K562 (cell line): ENCODE measurements at regions not wholly inside any gene's neighbourhood (a gene's known extent, or its start where the extent isn't known, plus 50 kb on each side); places are given as distances from the start of the nearest gene placed in this dataset.

Experiments used
- ATAC-seq: fragments of 200-7000 bp; cut with Tn5 transposase; 3 replicates; pipeline ENCODE4 v1.9.1; 2020; ENCODE audit warnings: moderate library complexity
- BruUV-seq: library from RNA; stranded (reverse); fragments of 400-500 nt; replicated peaks from 2 replicates; lab custom pipeline; 2021; lab: Mats Ljungman, UMichigan
- CTCF ChIA-PET: fragments of 300-600 bp; formaldehyde crosslinking; extraction: SDS; loops from one replicate; lab custom pipeline; 2021; ENCODE audit warnings: low intra/inter-chr PET ratio; lab: Yijun Ruan, JAX
- POLR2A ChIA-PET: fragments of 300-600, 350-650 bp; sonication (Branson Sonifier 250); formaldehyde crosslinking; extraction: SDS; loops from one replicate; lab custom pipeline; 2021; ENCODE audit warnings: antibody characterized with exemption, inconsistent platforms; lab: Yijun Ruan, JAX
- DNase-seq, 4 experiments: peaks; one replicate each; pipeline versions ENCODE4 v3.0.0 to v3.0.0-alpha.2; 2011 to 2018; ENCODE audit warnings: low spot score in 3 of 4, mixed read lengths in 3 of 4; ENCODE audit errors: extremely low read depth in 1 of 4
- FAIRE-seq: peaks from 2 replicates; lab custom pipeline; 2011; peaks lifted over from hg19 to GRCh38; lab: Jason Lieb, UNC
- H2AFZ ChIP-seq: 2 replicates; pipeline ENCODE4 v1.6.0; 2011; ENCODE audit warnings: low read depth, low read length, control low read depth, inconsistent platforms
- H3K27ac ChIP-seq: fragments of 200-600 bp; 3 replicates; pipeline ENCODE4 v1.8.0; 2011; ENCODE audit warnings: low read depth, mild to moderate bottlenecking, control low read depth, inconsistent platforms, low read length, moderate library complexity, mixed read lengths; ENCODE audit errors: extremely low read depth
- H3K27me3 ChIP-seq, 2 experiments: fragments of 300-600 bp in 1 of 2; 2 replicates in 1 of 2; 3 replicates in 1 of 2; pipeline versions ENCODE4 v1.6.0 to v1.8.0; 2011; ENCODE audit warnings: inconsistent platforms in 2 of 2, low read length in 2 of 2, mild to moderate bottlenecking in 1 of 2, mixed read lengths in 1 of 2, moderate library complexity in 1 of 2; ENCODE audit not compliant: control insufficient read depth in 2 of 2, insufficient read depth in 2 of 2
- H3K36me3 ChIP-seq: fragments of 300-600 bp; 3 replicates; pipeline ENCODE4 v1.8.0; 2011; ENCODE audit warnings: mild to moderate bottlenecking, low read length, inconsistent platforms; ENCODE audit not compliant: control insufficient read depth, insufficient read depth
- H3K4me1 ChIP-seq, 2 experiments: fragments of 200-600 bp in 1 of 2; replicated peaks in 1 of 2; 2 replicates in 1 of 2; 3 replicates in 1 of 2; pipeline versions ENCODE4 v1.5.1 to v1.8.0; 2011; ENCODE audit warnings: inconsistent platforms in 2 of 2, low read length in 2 of 2, mild to moderate bottlenecking in 1 of 2, mixed read lengths in 1 of 2, moderate library complexity in 1 of 2; ENCODE audit not compliant: control insufficient read depth in 2 of 2, insufficient read depth in 2 of 2
- H3K4me2 ChIP-seq: 2 replicates; pipeline ENCODE4 v1.6.1; 2011; ENCODE audit warnings: low read length, control low read depth, inconsistent platforms, mixed read lengths; ENCODE audit not compliant: insufficient read depth
- H3K4me3 ChIP-seq: fragments of 200-600 bp; sonication (generic), shearing (Covaris generic); 2 replicates; pipeline ENCODE4 v1.5.1; 2016; ENCODE audit warnings: control low read depth, inconsistent platforms
- H3K79me2 ChIP-seq: fragments of 200-600 bp; 3 replicates; pipeline ENCODE4 v1.8.0; 2011; ENCODE audit warnings: low read length, inconsistent platforms; ENCODE audit not compliant: control insufficient read depth, insufficient read depth
- H3K9ac ChIP-seq, 2 experiments: 2 replicates each; pipeline versions ENCODE4 v1.6.0 to v1.6.1; 2011; ENCODE audit warnings: low read depth in 2 of 2, low read length in 2 of 2, control low read depth in 1 of 2, inconsistent platforms in 1 of 2, mild to moderate bottlenecking in 1 of 2, mixed read lengths in 1 of 2; ENCODE audit not compliant: insufficient read depth in 1 of 2
- H3K9me1 ChIP-seq: one replicate; pipeline ENCODE4 v1.6.0; 2011; ENCODE audit warnings: inconsistent platforms, mild to moderate bottlenecking, low read length, moderate library complexity; ENCODE audit not compliant: control insufficient read depth, insufficient read depth
- H3K9me3 ChIP-seq: replicated peaks from 2 replicates; pipeline ENCODE4 v1.5.1; 2011; ENCODE audit warnings: low read depth, low read length, inconsistent platforms; ENCODE audit not compliant: control insufficient read depth, insufficient read depth
- H4K20me1 ChIP-seq: replicated peaks from 2 replicates; pipeline ENCODE4 v1.6.1; 2011; ENCODE audit warnings: low read length, inconsistent platforms, mixed read lengths; ENCODE audit not compliant: control insufficient read depth, insufficient read depth
- CHD4 ChIP-seq: fragments of 200-600 bp; sonication (generic); IDR thresholded peaks from 3 replicates; pipeline ENCODE4 v1.6.1; 2012; ENCODE audit warnings: low read depth, mild to moderate bottlenecking, mixed read lengths, low read length, inconsistent platforms; ENCODE audit not compliant: insufficient read depth, insufficient replicate concordance, poor library complexity, severe bottlenecking
- DEAF1 ChIP-seq: fragments of 450-650 bp; formaldehyde crosslinking; IDR thresholded peaks from 2 replicates; pipeline ENCODE4 v1.4.0; 2020; ENCODE audit warnings: mild to moderate bottlenecking, moderate library complexity
- HDAC3 ChIP-seq: fragments of 450-650 bp; IDR thresholded peaks from 2 replicates; pipeline ENCODE4 v1.6.1; 2018; ENCODE audit warnings: borderline replicate concordance, mild to moderate bottlenecking, moderate library complexity; ENCODE audit not compliant: partially characterized antibody
- HNRNPH1 ChIP-seq: fragments of 200-400 bp; formaldehyde crosslinking; optimal IDR thresholded peaks from 2 replicates; pipeline ENCODE3; 2017; ENCODE audit warnings: low read depth, mild to moderate bottlenecking, low read length, moderate library complexity
- MCM2 ChIP-seq: fragments of 450-650 bp; IDR thresholded peaks from 2 replicates; pipeline ENCODE4 v1.6.1; 2017; ENCODE audit warnings: low read depth, mild to moderate bottlenecking
- PTRF ChIP-seq: fragments of 450-650 bp; IDR thresholded peaks from 2 replicates; pipeline ENCODE4 v1.6.1; 2016; ENCODE audit warnings: mild to moderate bottlenecking, missing genetic modification characterization, missing compliant biosample characterization
- RERE ChIP-seq: sonication (generic); formaldehyde crosslinking; IDR thresholded peaks from 2 replicates; pipeline ENCODE4 v1.8.0; 2023; ENCODE audit warnings: missing genetic modification reagents, mild to moderate bottlenecking, borderline replicate concordance
- SMARCE1 ChIP-seq: fragments of 450-650 bp; IDR thresholded peaks from 2 replicates; pipeline ENCODE4 v1.7.1; 2016; ENCODE audit warnings: mild to moderate bottlenecking
- TBP ChIP-seq: optimal IDR thresholded peaks from 2 replicates; pipeline ENCODE3; 2011; ENCODE audit warnings: low read depth, low read length, improper control_type of control experiment
- ZNF134 ChIP-seq: fragments of 250-450 bp; sonication (Bioruptor Pico); conservative IDR thresholded peaks from 2 replicates; pipeline ENCODE4 v1.4.0; 2020
- WGBS: fragments of 100-300 bp; shearing (Covaris generic); methylation state at CpG from one replicate; pipeline ENCODE4 v1.1.6; 2016; ENCODE audit warnings: low coverage, mixed read lengths; ENCODE audit not compliant: insufficient coverage; ENCODE audit errors: missing lambda C conversion rate; 5-methylcytosine and 5-hydroxymethylcytosine counted together
- in situ Hi-C: fragments of 300-500 bp; cut with MboI; formaldehyde crosslinking; loops from 4 replicates; pipeline ENCODE4 v1.15.0; 2018; ENCODE audit warnings: inconsistent platforms, mixed read lengths
- intact Hi-C: fragments of 100-400 bp; cut with micrococcal nuclease; formaldehyde crosslinking; loops from 2 replicates; pipeline ENCODE4 v1.14.2; 2022

GRCh38 chr12:123096741-123097140 is 54.1 kb downstream of the PITPNM2 start:
- no peaks in the 10 kb centered on the region for H4K20me1 ChIP-seq
- WGBS = 61% methylated on average over 5 of the region's 5 CpGs
- CTCF ChIA-PET = no interaction called here
- H3K4me1 ChIP-seq = peaks cover 26 to 27% of the 10 kb centered on the region in 2 experiments
- intact Hi-C loops = no loop called here
- no peak overlapping the region for H3K9ac ChIP-seq
- no peaks in the 10 kb centered on the region for H3K27me3 ChIP-seq
- no peak overlapping the region for H2AFZ ChIP-seq
- ATAC-seq = no peak
- H3K79me2 ChIP-seq = no peaks in the 10 kb centered on the region
- no peak overlapping the region for H3K4me3 ChIP-seq
- FAIRE-seq = no peak
- BruUV-seq = no TSS peak
- H3K4me2 ChIP-seq = no peak overlapping the region
- H3K36me3 ChIP-seq = no peaks in the 10 kb centered on the region
- in situ Hi-C loops = no loop called here
- TF ChIP-seq CHD4 (no peak), TBP (no peak), MCM2 (no peak), ZNF134 (CRISPR knock-in tag) (no peak), PTRF (tag) (no peak)
- no peaks in the 10 kb centered on the region for H3K9me3 ChIP-seq
- DNase-seq = no peak
- POLR2A ChIA-PET = interaction anchor here (0.6 kb wide), 1 partner anchor 534 kb away, joined by 5 read pairs; no protein-coding TSS in a partner anchor
- H3K9me1 ChIP-seq = no peaks in the 10 kb centered on the region
- no peak overlapping the region for H3K27ac ChIP-seq

- 93% methylated on average over 7 of the region's 8 CpGs for WGBS
- DNase-seq (no peak), ATAC-seq (no peak), FAIRE-seq (no peak)
- no peaks in the 10 kb centered on the region for H4K20me1 ChIP-seq
- H3K4me1 ChIP-seq = peaks cover 32% of the 10 kb centered on the region in 2 experiments
- H3K4me2 ChIP-seq = no peak overlapping the region
- in situ Hi-C loops = no loop called here
- H3K9me3 ChIP-seq = no peaks in the 10 kb centered on the region
- H3K9ac ChIP-seq = no peak overlapping the region
- no peaks in the 10 kb centered on the region for H3K36me3 ChIP-seq
- no peaks in the 10 kb centered on the region for H3K9me1 ChIP-seq
- ChIA-PET CTCF (no interaction called here), POLR2A (interaction anchor here (0.7 kb wide), 1 partner anchor 28 kb away, joined by 3 read pairs; no protein-coding TSS in a partner anchor)
- no peak overlapping the region for H2AFZ ChIP-seq
- no TSS peak for BruUV-seq
- no peaks in the 10 kb centered on the region for H3K27me3 ChIP-seq
- no peak overlapping the region for H3K4me3 ChIP-seq
- no peaks in the 10 kb centered on the region for H3K79me2 ChIP-seq
- TF ChIP-seq HDAC3 (no peak), DEAF1 (CRISPR knock-in tag) (no peak), HNRNPH1 (no peak), RERE (no peak), SMARCE1 (no peak)
- TF ChIP-seq, all 486 proteins: peak for 0
- no peak overlapping the region for H3K27ac ChIP-seq
- intact Hi-C loops = no loop called here
Measured at GRCh38 chr12:123096182-123096581, 54.7 kb downstream of the PITPNM2 start.
